Smooth muscle cell of the brain vasculature (primary cell): ENCODE measurements at regions not wholly inside any gene's neighbourhood (a gene's known extent, or its start where the extent isn't known, plus 50 kb on each side); places are given as distances from the start of the nearest gene placed in this dataset.
"Not testable (repeated sequence)": the region's sequence is repeated elsewhere in the genome, so short reads cannot be mapped to it uniquely, and the experiment has no call there.

ENCODE experiments used
- DNase-seq: peaks from one replicate; pipeline ENCODE4 v3.0.0-alpha.2; 2012; ENCODE audit warnings: low read depth, low spot score

DNA sequence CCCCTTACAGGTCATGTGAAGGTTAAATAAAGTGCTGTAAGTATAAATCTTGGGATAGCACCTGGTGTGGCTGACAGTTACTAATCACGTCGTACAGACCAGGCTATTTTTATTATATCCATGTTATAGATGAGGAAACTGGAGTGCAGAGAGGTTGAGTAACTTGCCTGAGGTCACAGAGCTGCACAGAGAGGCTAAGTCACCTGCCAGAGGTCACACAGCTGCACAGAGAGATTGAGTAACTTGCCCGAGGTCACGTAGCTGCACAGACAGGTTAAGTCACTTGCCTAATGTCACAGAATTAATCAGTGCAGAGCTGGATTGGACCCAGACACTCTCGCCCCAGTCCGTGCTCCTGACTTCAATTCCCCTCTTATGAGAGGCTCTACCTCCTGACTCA is 171.5 kb downstream of the NUP210 start:
- DNase-seq = no peak

DNA sequence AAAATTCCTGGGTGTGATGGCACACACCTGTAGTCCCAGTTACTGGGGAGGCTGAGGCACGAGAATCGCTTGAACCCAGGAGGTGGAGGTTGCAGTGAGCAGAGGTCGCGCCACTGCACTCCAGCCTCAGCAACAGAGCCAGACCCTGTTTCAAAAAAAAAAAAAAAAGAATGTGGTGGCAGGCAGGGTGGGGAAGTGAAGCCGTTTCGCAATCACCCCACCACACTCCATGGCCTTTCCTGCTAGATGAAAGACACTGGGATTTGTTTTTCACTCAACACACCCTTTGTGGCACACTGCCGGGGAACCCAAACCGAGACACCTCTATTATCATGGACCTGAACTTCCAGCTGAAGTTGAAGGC is 172.4 kb upstream of the IQSEC1 start:
- no peak for DNase-seq

DNA sequence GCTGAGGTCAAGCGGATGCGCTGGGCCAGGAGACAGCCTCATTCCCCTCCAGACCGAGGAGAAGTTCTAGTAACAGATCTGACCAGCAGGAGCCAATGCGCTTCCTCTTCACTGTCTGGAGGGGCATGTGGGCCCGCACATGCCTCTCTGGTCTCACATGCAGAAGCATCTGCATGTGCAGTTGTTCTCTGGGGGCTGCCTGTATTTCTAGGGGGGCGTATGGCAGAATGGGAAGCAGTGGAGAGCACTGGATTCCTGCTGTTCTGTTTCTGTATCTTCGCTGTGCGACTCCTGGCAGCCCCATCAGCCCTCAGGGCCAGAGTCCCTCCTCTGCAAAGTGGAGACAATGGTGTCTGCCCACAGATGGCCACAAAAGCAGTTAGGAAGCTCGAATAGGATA is 170.4 kb upstream of the IQSEC1 start:
- DNase-seq = no peak

DNA sequence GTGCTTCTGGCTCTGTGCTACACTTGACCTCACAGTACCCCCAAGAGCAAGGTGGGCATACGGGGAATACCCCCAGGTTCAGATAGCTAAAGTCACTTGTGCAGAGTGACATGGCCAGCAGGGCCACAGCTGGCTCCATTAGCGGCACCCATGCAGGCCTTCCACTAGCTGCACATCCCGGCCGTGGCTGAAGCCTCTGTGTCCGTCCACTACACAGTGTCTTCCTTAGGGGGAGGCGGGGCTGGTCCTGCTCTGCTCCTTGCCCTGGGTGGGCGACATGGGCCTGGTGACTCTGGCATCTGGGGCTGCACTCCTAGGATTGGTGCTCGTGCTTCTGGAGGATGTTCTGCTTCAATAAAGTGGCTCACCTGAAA is 169.1 kb upstream of the IQSEC1 start:
- DNase-seq = no peak

DNA sequence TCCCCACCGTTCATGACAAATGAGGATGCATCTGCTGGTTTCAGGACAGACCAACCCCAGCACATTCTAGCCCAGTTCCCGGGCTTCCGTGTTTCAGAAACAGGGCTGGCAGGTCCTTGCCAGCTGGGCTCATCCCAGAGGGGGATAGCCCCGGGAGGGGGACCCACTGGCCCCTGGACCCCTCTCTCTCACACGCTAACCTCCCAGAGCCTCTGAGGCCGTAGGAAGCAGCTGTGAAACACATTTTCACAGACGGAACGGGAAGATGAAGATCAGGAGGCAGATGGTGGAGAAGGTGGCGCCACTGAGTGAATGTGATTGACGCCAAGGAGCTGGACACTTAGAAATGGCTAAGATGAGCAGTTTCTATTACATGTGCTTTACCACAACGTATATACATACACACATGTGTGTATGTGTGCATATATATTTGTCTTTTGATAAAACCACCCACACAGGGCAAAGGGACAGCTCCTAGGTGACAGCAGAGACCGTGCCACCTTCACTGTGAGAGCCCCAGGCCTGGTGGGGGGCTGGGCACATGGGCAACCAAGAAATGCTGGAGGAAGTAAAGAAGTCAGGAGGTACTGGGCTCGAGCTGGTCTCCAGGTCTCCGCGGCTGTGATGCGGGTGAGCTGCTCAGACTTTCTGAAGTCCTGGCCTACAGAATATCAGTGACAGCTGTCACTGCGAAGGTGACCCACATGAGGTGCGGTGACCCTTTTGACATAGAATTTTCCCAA is 168.6 kb upstream of the IQSEC1 start:
- no peak for DNase-seq

DNA sequence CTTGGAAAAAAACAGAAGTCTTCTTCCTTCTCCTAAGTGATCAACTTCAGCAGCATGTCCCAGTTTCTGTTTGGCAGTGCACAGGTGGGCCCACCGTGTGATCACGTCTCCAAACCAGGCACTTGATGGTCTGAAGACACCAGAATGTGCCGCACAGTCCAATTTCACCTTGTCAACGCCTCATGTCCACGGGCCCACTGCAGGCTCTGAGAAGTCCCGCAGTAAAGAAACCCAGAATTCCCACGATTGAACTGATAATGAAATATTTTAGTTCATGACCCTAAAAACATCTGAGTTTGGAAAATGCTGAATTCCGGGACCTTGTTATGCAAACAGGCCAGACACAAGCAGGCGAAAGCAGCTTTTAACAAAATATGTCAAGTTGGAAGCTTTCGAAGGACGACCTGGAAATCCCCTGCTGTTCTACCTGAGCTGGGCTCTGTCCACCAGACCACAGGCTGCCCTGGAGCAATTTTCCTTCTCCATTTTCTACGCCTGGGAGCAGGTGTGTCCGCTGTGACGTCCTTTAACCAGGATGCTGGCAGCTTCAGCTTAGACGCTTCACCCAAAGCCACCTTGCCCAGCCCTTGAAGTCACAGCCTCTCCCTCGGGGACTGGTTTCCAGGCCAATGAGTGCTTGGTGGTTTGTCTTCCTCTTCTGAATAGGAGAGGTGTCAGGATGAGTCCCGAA is 167.8 kb upstream of the IQSEC1 start:
- DNase-seq = no peak

DNA sequence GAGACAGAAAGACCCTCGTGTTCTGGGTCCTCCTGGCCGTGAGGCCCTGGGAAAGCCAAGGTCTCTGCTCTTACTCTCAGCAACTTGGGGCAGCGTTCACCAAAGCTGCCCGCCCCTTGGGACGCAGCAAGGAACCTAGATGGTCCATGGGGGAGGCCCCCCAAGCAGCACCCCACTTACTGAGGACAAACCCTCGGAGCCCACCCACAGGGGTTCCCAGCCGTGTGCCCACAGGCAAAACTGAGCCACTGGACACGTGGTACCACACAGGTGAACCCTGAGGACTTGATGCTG is 166.2 kb upstream of the IQSEC1 start:
- DNase-seq = no peak

DNA sequence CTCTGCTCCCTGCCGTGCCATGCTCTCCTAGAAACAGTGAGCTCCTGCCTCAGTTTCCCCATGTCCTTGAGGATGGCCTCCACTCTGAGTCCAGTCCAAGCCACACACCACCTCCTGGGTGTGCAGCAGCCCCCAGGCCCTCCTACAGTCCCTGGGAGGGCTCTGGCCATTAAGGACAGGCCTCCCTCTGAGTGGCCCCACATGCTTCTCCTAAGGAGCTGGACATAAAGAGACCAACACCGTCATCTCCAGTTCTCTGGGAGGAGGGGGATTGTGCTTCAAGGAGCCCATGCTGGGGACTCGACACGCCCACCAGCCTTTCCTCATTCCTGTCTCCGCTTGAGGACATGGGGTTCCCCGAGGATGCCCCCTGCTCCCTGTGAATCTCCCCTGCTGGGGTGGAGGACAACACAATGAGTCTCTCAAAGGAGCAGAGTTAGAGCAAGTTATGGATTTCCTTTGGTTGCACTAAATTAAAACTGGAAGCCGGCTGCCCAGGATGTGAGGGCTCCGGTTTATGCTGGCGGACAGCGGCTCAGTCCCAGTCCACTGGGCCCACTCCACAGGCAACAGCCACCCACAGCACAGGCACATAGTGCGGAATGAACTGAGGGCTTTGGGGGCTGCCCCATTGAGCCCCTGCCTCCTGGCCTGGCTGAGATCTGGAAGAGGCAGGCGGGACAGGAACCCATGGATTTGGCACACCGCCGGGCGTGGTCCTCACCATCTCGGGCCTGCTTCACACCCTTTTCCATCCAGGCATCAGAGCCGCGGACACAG is 165.6 kb upstream of the IQSEC1 start:
- no peak for DNase-seq

DNA sequence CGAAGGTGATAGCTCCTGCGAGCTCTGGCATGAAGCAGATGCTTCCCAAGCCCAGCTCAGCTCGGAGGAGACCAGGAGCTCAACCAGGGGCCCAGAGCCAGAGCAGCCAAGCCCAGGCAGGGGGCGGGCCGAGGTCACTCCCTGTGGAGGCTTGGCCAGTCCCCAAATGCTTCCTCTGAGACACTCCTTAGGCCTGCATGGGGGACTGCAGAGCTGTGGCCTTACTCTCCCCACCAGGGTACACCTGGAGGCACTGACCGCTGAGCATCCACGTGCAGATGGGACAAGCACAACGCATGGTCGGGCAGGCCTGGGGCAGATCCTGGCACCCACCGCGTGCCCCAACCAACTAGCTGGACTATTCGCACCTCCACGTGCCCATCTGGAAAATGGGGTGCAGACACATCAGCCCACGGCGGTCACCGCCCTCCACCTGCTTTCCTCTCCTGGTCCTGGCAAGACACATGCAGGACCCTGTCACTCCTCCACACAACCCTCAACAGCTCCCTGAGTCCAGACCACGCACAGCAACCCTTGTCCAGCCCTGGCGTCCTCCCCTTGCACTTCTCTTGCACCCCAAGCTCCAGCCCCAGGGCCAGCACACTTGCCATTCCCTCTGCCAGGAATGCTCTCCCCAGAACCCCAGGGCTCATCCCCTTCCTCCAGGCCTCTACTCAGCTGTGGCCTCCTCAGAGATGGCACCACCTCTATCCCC is 164.7 kb upstream of the IQSEC1 start:
- no peak for DNase-seq

DNA sequence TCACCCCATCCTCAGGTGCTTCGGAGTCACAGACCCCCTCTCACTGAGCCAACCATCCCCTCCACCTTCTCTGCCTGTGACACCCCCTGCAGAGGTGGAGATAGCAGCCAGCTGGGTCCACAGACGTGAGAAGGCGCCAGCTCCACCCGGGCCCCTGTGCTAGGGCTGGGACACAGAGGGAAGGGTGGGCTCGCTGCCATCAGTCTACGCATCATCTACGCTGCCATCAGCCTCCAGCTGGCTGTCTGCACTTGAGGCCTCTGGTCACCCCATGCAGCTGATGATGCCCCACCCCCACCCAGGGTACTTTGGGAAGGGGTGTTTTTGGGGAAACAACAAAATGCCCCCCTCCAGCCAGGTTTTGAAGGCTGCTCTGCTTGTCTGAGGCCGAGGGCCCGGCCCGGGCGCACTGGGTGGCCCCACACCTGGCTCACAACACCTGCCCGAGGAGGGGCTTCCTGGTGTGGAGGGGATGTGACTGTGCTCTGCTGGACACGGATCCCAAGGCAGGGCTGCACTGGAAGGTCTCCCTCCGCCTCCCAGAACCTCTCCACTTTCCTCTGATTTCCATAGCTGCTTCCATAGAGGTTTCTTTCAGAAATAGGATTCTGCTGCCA is 163.4 kb upstream of the IQSEC1 start:
- DNase-seq = no peak

DNA sequence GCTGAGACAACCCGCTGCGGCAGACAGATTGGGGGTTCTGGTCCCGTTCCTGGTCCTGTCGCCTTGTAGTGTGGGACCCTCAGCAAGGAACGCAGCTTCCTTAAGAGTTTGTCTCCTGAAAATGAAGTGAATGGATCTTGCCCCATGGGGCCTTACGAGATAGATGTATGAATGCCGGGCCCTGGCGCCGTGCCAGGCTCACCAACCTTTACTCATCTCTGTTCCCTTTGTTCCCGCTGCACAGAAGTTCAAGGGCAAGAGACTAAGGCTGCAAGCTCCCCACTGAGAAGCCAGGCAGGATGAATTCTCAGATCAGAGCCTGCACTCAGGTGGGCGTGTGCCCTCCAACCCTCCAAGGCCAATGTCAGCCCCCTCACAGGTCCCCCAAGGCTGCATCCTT is 162.7 kb upstream of the IQSEC1 start:
- DNase-seq = no peak

DNA sequence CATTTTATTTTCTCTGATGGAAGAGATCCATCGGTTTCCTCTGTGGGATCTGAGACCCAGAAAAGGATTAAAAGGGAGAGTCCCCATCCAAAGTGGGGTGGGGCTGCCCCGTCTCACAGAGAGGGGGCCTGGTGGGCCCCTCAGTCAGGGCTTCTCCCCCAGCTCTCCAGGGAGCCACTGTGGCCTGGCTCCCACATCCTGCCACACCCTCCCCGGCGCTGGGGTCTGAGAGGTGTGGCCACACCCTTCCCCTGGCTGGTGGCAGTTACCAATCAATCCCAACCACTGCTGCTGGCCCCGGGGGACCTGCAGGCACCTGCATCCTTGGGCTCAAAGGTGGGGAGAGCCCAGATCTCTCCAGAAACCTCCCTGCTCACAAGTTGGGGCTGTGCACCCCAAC is 161.8 kb upstream of the IQSEC1 start:
- no peak for DNase-seq

DNA sequence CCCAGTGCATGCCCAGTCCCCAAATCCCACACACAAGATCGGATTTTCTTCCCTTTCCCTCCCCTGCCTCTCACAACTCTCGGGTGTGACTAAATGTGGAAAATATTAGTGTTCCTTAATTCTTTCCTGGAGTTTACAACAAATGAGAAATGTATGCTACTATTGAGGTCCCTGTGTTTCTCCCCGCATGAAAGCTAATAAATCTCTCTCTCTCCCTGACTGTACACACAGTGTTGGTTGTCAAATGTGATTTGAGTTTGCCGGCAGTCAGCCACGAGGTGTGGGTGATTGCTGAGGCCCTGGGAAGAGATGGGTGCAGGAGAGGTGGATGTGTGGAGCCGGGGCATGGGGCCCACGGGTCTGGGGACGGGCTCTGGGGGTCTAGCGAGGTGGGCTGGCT is 161.4 kb upstream of the IQSEC1 start:
- no peak for DNase-seq

DNA sequence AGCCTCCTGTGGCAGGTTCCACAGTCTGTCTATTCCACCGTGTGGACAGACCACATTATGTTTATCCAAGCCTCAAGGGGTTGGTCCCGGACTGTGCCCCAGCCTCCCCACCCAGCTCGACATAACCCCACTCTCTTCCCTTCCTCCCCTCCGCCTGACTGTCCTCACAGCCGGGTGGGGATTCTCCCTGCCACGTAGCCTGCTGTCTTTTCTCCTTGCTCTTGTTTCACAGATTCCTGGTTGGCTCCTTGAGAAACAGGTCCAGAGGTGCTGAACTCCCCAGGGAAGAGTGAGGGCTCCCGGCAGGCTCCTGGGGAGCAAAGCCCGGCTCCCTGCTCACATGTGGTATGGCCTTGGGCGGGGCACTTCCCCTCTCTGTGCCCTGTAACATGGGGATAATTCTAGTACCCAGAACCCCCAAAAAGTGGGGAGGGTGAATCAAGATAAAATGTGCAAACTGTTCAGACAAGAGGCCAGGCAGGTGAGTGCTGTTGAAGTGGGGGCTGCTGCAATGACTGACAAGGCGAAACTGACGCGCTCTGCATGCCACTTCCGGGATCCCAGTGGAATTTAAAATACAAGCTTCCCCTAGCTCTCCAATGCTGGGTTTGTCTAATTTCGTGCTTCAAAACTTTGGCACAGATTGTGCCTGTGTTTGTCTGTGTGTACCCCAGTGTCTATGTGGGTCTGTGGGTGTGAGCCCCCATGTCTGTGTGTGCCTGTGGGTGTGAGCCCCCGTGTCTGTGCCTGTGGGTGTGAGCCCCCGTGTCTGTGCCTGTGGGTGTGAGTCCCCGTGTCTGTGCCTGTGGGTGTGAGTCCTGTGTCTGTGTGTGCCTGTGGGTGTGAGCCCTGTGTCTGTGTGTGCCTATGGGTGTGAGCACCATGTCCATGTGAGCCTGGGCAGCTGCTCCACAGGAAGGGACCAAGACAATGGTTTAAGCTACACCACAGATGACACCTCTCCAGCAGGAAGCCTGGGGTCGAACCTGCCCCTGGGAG is 160.6 kb upstream of the IQSEC1 start:
- DNase-seq = no peak

DNA sequence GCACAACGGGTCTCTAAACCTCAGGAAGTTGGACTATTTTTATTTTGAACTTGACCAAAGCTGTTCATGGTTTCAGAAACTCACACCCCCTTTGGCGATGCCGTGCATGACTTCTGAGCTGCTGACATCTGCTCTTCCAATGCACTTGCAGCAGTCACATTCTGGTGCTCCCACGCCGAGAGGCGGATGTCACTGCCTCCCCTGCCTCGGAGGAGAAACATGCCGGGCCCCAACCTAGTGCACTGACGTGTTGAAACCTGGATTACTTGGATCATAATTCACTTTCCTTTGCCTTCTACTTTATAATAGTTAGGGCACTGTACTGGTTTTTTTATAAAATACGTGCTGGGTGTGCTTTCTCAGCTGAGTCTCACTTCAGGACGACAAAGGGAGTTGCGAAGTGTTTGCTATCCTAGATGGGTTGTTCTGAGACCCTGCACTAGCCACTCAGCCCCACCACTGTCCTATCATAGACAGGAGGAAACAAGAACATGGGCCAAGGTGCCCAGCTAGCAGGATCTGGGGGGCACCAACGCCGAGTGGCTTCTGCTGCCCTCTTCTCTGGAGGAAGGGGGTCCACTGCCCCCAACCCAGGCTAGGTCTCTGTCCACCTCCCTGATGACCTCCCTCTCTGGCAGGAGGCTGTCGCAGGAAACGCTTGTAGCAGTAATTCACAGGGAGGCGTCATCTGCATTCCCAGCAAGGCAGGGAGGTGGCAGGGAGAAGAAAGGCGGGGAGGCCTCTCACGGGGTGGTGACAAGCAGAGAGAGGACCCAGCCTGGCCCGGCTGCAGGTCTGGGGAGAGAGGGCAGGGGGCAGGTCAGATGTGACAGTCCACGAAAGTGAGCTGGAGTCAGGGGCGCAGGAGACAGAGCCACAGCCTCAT is 158.8 kb upstream of the IQSEC1 start:
- no peak for DNase-seq

DNA sequence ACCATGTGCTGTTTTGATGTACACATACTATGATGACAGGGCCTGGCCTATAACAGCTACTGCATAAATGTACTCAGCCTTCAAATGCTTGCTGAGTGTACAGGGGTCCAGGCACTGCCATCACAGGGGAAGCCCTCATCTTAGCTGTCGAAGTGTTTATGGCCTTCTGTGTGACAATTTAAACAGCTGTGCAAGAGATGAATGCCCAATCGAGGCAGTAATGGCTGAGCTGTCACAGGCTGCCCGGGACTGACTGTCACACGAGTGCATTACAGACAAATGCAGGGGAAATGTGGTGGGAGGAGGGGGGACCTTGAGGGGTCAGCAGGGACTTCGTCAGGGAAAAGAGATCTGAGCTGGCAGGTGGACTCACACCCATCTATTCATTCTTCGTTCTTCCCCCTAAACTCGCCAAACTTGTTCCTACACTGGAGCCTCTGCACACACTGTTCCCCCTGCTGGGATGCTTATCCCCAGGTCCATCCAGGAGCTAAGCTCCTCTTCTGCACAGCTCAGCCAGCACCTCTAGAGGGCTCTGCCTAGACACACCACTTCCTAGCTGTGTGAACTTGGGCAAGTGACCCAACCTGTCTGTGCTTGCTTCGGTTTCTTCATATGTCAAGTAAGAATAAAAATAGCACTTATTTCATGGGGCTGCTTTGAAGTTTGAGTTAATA is 156.2 kb upstream of the IQSEC1 start:
- DNase-seq = no peak

DNA sequence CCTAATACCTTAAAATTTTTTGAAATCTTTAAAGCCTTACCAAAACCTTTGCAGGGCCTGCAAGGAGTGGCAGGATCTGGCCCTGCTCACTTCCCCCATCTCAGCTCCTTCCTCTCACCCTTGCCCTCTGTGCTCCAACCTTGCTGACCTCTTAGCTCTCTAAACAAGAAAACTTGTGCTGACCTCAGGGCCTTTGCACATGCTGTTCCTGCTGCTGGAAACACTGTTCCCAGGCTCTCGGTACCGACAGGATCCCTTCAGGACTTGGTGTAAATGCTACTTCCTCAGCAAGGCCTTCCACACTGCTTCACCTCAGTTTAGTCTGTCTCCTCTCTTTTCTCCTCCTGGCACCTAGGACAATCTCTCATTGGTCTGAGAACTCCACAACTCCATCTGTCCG is 155.4 kb upstream of the IQSEC1 start:
- no peak for DNase-seq

DNA sequence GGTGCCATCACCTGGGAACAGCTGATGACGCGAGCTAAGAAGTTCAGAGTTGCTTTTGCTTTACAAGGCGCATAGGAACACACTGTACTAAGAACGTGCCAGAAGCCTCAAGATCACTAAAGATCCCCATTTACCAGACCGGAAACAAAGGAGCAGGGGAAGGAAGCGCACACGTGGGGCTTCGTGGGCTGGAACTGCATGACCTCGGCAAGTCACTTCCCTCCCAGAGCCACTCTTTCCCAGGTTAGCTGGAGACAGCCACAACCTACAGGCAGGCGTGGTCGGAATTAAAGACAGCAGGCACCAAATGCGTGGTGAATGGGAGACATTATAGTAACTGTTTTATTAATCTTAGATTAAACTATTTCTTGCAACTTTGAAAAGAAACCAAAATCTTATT is 154.9 kb upstream of the IQSEC1 start:
- not testable (repeated sequence) for DNase-seq
